WTC11 (cell line): ENCODE measurements at regions not wholly inside any gene's neighbourhood (a gene's known extent, or its start where the extent isn't known, plus 50 kb on each side); places are given as distances from the start of the nearest gene placed in this dataset.
A peak's percentile ranks its signal among the peaks of the same experiment; 100 is the strongest.

Experiments used
- ATAC-seq: fragments of 200-7000 bp; cut with Tn5 transposase; 2 replicates; pipeline ENCODE4 v1.10.0; 2021; ENCODE audit warnings: mild to moderate bottlenecking, moderate library complexity
- CTCF ChIA-PET: fragments of 300-600 bp; sonication (Branson Sonifier 250); formaldehyde crosslinking; loops from one replicate; lab custom pipeline; 2021; ENCODE audit warnings: antibody characterized with exemption; lab: Charles Lee
- POLR2A ChIA-PET: fragments of 350-600 bp; sonication (Branson Sonifier 250); formaldehyde crosslinking; loops from one replicate; lab custom pipeline; 2021; ENCODE audit warnings: antibody characterized with exemption; lab: Charles Lee
- DNase-seq: peaks from one replicate; pipeline ENCODE4 v3.0.0; 2021; ENCODE audit warnings: low spot score
- H3K27ac Mint-ChIP-seq: 2 replicates; pipeline ENCODE4 v1.8.0; 2021; ENCODE audit warnings: mixed read lengths
- H3K27me3 Mint-ChIP-seq: 2 replicates; pipeline ENCODE4 v1.8.0; 2021; ENCODE audit warnings: low read depth, mild to moderate bottlenecking, moderate library complexity, mixed read lengths
- H3K36me3 Mint-ChIP-seq: 2 replicates; pipeline ENCODE4 v1.8.0; 2021; ENCODE audit warnings: mixed read lengths
- H3K4me1 Mint-ChIP-seq: 2 replicates; pipeline ENCODE4 v1.8.0; 2022; ENCODE audit warnings: mixed read lengths
- H3K4me3 Mint-ChIP-seq: 2 replicates; pipeline ENCODE4 v1.8.0; 2021; ENCODE audit warnings: mild to moderate bottlenecking, moderate library complexity, mixed read lengths
- H3K9me3 Mint-ChIP-seq: 2 replicates; pipeline ENCODE4 v1.8.0; 2021; ENCODE audit warnings: mixed read lengths
- AFF4 ChIP-seq: sonication (generic); formaldehyde crosslinking; IDR thresholded peaks from 2 replicates; pipeline ENCODE4 v1.8.1; 2023; ENCODE audit warnings: mild to moderate bottlenecking, missing genetic modification reagents, borderline replicate concordance
- ATF1 ChIP-seq: sonication (generic); formaldehyde crosslinking; IDR thresholded peaks from 2 replicates; pipeline ENCODE4 v1.8.1; 2023; ENCODE audit warnings: mild to moderate bottlenecking, moderate library complexity, missing genetic modification reagents
- ETV6 ChIP-seq: sonication (generic); formaldehyde crosslinking; IDR thresholded peaks from 2 replicates; pipeline ENCODE4 v1.8.1; 2022; ENCODE audit warnings: mild to moderate bottlenecking, missing genetic modification reagents
- FOXP1 ChIP-seq: sonication (generic); formaldehyde crosslinking; IDR thresholded peaks from 2 replicates; pipeline ENCODE4 v1.8.0; 2022; ENCODE audit warnings: missing genetic modification reagents, mild to moderate bottlenecking, moderate library complexity, borderline replicate concordance
- IRF2 ChIP-seq: sonication (generic); formaldehyde crosslinking; IDR thresholded peaks from 2 replicates; pipeline ENCODE4 v1.8.0; 2022; ENCODE audit warnings: low read depth, missing genetic modification reagents, borderline replicate concordance
- MXD4 ChIP-seq: fragments of 250-450 bp; sonication (Bioruptor Pico); IDR thresholded peaks from 2 replicates; pipeline ENCODE4 v1.8.0; 2021; ENCODE audit warnings: mild to moderate bottlenecking, moderate library complexity, borderline replicate concordance
- NFATC4 ChIP-seq: fragments of 250-450 bp; sonication (Bioruptor Pico); IDR thresholded peaks from 2 replicates; pipeline ENCODE4 v1.9.0; 2021; ENCODE audit warnings: mild to moderate bottlenecking
- NR1H2 ChIP-seq: sonication (generic); formaldehyde crosslinking; IDR thresholded peaks from 2 replicates; pipeline ENCODE4 v1.9.0; 2021; ENCODE audit warnings: mild to moderate bottlenecking, moderate library complexity, missing genetic modification reagents
- NR3C1 ChIP-seq: sonication (generic); formaldehyde crosslinking; conservative IDR thresholded peaks from 2 replicates; pipeline ENCODE4 v1.8.1; 2023; ENCODE audit warnings: low read depth, mild to moderate bottlenecking, missing genetic modification reagents
- PRDM15 ChIP-seq: sonication (generic); formaldehyde crosslinking; IDR thresholded peaks from 2 replicates; pipeline ENCODE4 v1.8.0; 2022; ENCODE audit warnings: missing genetic modification reagents
- RELA ChIP-seq: sonication (generic); formaldehyde crosslinking; IDR thresholded peaks from 2 replicates; pipeline ENCODE4 v1.8.1; 2022; ENCODE audit warnings: missing genetic modification reagents, mild to moderate bottlenecking, borderline replicate concordance
- TEAD1 ChIP-seq: sonication (generic); formaldehyde crosslinking; IDR thresholded peaks from 2 replicates; pipeline ENCODE4 v1.8.0; 2022; ENCODE audit warnings: mild to moderate bottlenecking, missing genetic modification reagents
- ZNF317 ChIP-seq: sonication (generic); formaldehyde crosslinking; IDR thresholded peaks from 2 replicates; pipeline ENCODE4 v1.8.1; 2023; ENCODE audit warnings: low read depth, mild to moderate bottlenecking, moderate library complexity, missing genetic modification reagents, borderline replicate concordance
- ZNF396 ChIP-seq: fragments of 250-450 bp; sonication (Bioruptor Pico); IDR thresholded peaks from 2 replicates; pipeline ENCODE4 v1.8.0; 2021; ENCODE audit warnings: mild to moderate bottlenecking, moderate library complexity, borderline replicate concordance
- ZNF671 ChIP-seq: fragments of 250-450 bp; sonication (Bioruptor Pico); IDR thresholded peaks from 2 replicates; pipeline ENCODE4 v1.8.0; 2021; ENCODE audit warnings: mild to moderate bottlenecking
- TF ChIP-seq, protein P1 (sequence below): fragments of 200-600 bp; IDR thresholded peaks from 2 replicates; pipeline ENCODE4 v1.8.0; 2022; ENCODE audit warnings: antibody characterized with exemption
- TF ChIP-seq, protein P2 (sequence below): sonication (generic); formaldehyde crosslinking; IDR thresholded peaks from 2 replicates; pipeline ENCODE4 v1.8.0; 2022; ENCODE audit warnings: mild to moderate bottlenecking, missing genetic modification reagents

DNA sequence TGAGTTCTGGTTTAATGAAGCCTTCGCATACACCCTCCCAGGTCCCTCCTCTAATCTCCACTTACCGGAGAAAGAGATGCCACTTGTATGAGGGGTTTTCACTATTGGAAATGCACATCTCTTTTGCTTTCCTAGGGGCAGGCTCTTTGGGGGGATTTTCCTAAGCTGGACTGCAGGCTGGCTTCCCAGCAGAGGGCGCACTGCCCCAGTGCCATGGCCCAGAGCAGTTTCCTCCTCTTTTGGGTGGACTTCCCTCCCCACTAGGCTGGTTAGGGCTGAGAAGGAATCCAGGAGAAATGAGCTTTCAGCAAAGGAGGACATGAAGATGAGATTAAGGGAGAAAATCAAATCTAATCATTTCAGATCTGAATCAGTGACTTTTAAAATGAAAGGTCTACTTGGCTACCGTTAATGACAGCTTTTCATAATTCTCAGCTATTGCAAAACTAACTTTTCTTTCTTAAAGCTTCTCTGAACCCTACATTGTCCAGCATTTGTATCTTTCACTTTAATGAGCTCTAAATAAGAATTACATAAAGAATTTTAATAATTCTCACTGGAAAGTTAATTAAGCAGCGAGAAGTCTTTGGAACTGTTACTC, 784.1 kb upstream of the FANCL start:
- H3K4me3 Mint-ChIP-seq = no peak overlapping the region
- CTCF ChIA-PET = interaction anchor here (0.5 to 4.0 kb wide), 46 partner anchors 10 to 581 kb away, joined by 3 to 26 read pairs (median 4); no protein-coding TSS in a partner anchor
- H3K36me3 Mint-ChIP-seq = no peaks in the 10 kb centered on the region
- H3K27me3 Mint-ChIP-seq = no peaks in the 10 kb centered on the region
- H3K27ac Mint-ChIP-seq = no peak overlapping the region
- POLR2A ChIA-PET = interaction anchor here (0.8 kb wide), 1 partner anchor 51 kb away, joined by 3 read pairs; no protein-coding TSS in a partner anchor
- DNase-seq (peak; percentile 74), ATAC-seq (peak; percentile 96)
- H3K9me3 Mint-ChIP-seq = 0 out of 2 replicates have a peak, but pooled peaks cover 2% of the 10 kb centered on the region
- H3K4me1 Mint-ChIP-seq = no peaks in the 10 kb centered on the region; the same call in 1 of the 2 replicates
- TF ChIP-seq, protein P1, sequence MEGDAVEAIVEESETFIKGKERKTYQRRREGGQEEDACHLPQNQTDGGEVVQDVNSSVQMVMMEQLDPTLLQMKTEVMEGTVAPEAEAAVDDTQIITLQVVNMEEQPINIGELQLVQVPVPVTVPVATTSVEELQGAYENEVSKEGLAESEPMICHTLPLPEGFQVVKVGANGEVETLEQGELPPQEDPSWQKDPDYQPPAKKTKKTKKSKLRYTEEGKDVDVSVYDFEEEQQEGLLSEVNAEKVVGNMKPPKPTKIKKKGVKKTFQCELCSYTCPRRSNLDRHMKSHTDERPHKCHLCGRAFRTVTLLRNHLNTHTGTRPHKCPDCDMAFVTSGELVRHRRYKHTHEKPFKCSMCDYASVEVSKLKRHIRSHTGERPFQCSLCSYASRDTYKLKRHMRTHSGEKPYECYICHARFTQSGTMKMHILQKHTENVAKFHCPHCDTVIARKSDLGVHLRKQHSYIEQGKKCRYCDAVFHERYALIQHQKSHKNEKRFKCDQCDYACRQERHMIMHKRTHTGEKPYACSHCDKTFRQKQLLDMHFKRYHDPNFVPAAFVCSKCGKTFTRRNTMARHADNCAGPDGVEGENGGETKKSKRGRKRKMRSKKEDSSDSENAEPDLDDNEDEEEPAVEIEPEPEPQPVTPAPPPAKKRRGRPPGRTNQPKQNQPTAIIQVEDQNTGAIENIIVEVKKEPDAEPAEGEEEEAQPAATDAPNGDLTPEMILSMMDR = peak; percentile 74
- TF ChIP-seq ZNF396 (no peak), TEAD1 (CRISPR knock-in tag) (0 out of 2 replicates have a peak, but pooled peaks have one; percentile 37)

DNA sequence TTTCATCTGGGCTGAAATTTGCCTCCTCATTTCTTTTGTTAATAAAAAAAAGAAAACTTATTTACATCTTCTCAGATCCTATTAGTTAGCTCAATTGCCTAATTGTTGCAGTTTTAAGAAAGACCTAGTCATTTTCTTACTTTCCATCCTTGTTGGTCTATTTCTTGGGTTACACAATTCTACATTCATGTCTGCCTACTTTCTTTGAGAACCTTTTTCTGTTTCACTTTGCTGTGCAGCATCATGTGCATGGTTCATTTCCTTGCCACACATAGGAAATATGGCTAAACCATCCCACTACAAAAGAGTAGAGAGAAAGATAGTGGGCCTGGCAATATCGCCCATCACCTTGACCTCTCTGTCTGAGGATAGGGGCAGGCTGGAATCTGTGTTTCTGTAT, 780.7 kb upstream of the FANCL start:
- POLR2A ChIA-PET = interaction anchor here (0.7 kb wide), 1 partner anchor 158 kb away, joined by 3 read pairs; no protein-coding TSS in a partner anchor
- no peak overlapping the region for H3K4me3 Mint-ChIP-seq
- H3K27ac Mint-ChIP-seq = no peak overlapping the region
- TF ChIP-seq ZNF671 (no peak), ZNF317 (no peak), AFF4 (CRISPR knock-in tag) (no peak)
- ATAC-seq (no peak), DNase-seq (no peak)
- CTCF ChIA-PET = no interaction called here
- no peaks in the 10 kb centered on the region for H3K27me3 Mint-ChIP-seq
- H3K4me1 Mint-ChIP-seq = no peaks in the 10 kb centered on the region; the same call in 1 of the 2 replicates
- H3K9me3 Mint-ChIP-seq = no peaks in the 10 kb centered on the region
- no peaks in the 10 kb centered on the region for H3K36me3 Mint-ChIP-seq

DNA sequence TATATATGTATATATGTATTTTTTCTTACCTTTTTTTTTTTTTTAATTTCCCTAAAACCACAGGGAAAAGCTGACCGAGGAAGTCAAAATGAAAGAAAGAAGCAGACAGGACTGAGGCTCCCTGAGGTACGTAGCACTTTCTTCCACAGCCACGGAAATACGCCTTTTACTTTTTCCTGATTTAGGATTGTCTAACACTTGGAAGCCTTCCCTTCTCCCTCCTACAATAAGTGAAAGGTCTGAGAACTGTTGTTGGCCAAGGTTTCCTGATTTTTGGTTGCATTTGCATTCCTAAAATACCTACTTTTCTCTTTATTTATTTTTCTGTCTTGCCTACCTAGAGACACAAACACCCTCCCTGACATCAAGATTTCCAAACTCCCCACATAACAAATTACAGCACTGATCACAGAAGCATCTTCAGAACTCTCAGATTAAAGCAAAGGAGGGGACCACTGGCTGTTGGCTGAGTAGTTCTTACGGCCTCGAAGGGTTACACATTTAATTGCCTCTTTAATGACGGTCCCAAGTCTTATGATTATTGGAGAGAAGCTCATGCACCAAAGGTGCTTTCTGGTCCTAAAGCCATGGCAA, 778.5 kb upstream of the FANCL start:
- Mint-ChIP-seq H3K4me3 (no peak overlapping the region), H3K27me3 (no peaks in the 10 kb centered on the region), H3K9me3 (peaks cover 12% of the 10 kb centered on the region), H3K36me3 (peaks cover 5% of the 10 kb centered on the region; the same call in 1 of the 2 replicates), H3K27ac (no peak overlapping the region), H3K4me1 (no peaks in the 10 kb centered on the region)
- no peak for ATAC-seq
- DNase-seq = no peak
- CTCF ChIA-PET = no interaction called here
- POLR2A ChIA-PET = no interaction called here
- no peak for TF ChIP-seq NFATC4 (CRISPR knock-in tag)
- no peak for TF ChIP-seq MXD4 (CRISPR knock-in tag)
- TF ChIP-seq ETV6 (CRISPR knock-in tag) = no peak
- no peak for TF ChIP-seq FOXP1 (CRISPR knock-in tag)
- no peak for TF ChIP-seq RELA (CRISPR knock-in tag)
- TF ChIP-seq, protein P2, sequence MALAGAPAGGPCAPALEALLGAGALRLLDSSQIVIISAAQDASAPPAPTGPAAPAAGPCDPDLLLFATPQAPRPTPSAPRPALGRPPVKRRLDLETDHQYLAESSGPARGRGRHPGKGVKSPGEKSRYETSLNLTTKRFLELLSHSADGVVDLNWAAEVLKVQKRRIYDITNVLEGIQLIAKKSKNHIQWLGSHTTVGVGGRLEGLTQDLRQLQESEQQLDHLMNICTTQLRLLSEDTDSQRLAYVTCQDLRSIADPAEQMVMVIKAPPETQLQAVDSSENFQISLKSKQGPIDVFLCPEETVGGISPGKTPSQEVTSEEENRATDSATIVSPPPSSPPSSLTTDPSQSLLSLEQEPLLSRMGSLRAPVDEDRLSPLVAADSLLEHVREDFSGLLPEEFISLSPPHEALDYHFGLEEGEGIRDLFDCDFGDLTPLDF (CRISPR knock-in tag) = no peak
- TF ChIP-seq ATF1 (CRISPR knock-in tag) = no peak
- no peak for TF ChIP-seq NR1H2 (CRISPR knock-in tag)
- TF ChIP-seq PRDM15 (CRISPR knock-in tag) = no peak
- no peak for TF ChIP-seq NR3C1 (CRISPR knock-in tag)
- no peak for TF ChIP-seq IRF2 (CRISPR knock-in tag)
